HG03432 (cell line): ENCODE measurements at regions not wholly inside any gene's neighbourhood (a gene's known extent, or its start where the extent isn't known, plus 50 kb on each side); places are given as distances from the start of the nearest gene placed in this dataset.

Source experiments
- ATAC-seq: cut with Tn5 transposase; IDR thresholded peaks from one replicate; pipeline ENCODE4 v1.9.1; 2021; ENCODE audit warnings: mild to moderate bottlenecking, moderate library complexity; ENCODE audit not compliant: unreplicated experiment

DNA sequence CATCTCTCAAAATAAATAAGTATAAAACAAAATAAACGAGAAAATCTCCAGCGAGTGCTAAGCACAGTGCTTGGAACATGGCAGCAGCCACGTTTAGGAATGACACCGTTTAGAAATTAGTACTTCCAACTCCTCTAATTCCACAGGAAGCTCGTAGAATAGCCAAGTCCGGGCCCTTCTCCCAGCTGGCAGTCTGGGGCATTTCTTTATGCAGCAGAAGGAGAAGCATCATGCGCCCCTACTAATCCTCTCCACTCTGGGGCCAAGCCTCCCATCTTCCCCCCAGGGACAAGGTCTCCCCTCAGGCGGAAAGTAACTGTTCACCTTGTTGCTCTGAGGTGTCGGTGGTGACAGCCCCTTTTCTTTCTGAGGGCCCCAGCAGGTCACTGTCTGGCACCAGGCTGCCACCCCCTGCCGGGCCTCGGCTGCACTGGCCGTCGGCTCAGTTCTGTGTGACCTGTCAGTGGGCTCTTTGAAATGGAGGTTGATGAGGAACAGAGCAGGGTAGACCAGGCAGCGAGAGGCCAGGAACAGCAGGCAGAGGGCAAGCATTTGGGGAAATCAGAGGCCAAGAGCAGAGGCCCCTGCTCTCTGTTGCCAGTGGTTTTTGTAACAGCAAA lies 113.5 kb upstream of the WWC1 start:
- ATAC-seq = no peak

DNA sequence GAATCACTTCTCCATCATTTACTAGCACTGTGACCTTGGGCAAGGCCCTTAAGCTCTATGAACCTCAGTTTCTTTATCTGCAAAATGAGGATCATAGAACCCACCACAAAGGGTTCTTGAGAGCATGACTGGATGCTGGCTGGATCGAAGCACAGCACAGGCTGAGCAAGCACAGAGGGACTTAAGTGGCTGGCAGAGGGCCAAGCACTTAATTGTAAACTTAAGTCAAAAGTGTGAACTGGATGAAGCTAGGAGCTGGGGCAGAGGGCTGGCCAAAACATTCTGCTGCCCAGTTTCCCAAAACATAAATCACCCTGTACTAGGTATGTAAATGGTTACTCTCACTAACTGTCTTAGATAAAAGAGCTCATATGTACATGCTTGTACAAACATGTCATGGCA lies 112.3 kb upstream of the WWC1 start:
- ATAC-seq = no peak

DNA sequence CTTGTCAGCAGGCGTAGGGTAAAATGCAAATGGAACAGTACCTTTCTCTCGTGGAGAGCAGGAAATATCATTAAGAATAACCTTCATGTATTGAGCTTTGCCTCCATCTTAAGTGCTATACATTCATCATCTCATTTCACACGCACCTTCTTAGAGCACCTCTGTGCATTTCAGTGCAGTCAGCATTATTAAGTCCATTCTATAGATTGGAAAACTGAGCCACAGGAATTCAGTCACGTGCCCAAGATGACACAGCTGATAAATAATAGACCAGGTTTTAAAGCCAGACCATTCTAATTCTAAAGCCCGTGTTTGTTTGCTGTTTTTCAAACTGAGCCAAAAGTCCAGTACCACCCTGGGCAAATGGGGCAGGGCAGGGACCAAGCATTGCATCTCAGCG lies 109.2 kb upstream of the WWC1 start:
- ATAC-seq = no peak

DNA sequence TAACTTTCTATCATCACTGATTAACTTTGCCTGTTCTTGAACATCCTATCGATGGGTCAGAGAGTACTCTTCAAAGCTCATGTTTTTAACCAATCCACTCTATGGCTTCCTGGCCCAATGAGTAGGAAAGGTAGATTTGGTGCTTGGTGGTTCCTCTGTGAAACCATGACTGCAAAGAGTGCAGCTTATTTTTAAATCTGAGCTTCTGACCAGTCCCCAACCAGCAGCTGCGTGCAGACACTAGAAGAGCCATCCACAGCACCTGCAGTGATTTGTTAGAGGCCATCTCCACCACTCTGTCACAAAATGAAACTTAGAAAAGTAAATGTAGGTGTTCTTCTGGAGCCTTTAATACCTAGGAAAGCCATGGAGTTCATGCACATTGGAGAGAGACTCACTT lies 107.3 kb upstream of the WWC1 start:
- peak; percentile 54 for ATAC-seq

DNA sequence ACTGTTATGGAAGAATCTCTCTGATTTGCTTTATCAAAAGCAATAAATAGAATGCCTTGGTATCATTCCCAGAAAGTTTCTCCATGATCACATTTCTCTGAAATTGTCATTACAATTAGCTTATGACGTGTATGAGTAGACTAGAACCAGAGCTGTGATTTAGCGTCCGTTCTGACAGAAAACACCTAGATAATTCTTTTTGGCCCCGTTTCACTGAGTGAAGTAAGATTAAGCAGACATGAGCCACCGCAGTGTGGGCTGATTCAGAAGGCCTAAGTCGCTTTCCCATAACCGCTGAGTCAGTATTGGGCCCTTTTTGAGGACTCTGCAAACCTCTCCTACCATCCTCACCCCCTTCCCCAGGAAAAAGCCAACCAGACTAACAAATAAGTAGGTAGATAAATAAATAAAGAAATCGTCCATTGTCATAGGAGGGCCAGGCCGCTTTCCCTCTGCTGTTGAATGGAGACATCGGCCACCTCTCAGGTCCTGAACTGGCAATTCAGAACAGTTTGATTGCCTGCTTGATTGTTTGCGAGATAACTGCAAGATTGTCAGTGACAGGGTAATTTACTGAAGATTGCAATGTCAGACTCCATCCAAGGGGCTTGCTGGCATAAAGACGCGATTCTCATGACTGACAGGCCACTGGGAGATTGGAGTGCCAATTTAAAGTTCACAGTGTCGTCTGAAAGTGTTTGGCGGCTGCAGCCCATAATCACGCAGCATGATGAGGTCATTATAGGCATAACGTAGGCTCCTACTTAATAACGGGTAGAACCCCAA lies 105.0 kb upstream of the WWC1 start:
- no peak for ATAC-seq

DNA sequence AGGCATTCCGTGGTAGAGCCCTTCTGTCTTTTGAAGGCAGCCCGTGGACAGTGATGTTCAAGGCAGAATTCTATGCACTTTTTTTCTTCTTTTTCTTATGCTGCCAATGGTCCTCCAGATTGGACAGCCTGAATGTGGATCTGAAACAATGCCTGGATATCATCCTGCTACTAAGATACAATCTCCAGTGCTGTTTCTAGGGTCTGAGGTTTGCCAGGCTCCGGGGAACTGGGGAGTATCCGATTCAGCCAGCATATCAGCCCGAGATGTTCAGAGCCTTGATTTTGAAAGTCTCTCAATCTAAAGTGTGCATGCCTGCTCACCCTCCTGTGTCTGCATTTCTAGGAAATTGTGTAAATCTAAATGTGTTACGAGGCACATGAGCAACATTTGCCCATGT lies 103.8 kb upstream of the WWC1 start:
- no peak for ATAC-seq

DNA sequence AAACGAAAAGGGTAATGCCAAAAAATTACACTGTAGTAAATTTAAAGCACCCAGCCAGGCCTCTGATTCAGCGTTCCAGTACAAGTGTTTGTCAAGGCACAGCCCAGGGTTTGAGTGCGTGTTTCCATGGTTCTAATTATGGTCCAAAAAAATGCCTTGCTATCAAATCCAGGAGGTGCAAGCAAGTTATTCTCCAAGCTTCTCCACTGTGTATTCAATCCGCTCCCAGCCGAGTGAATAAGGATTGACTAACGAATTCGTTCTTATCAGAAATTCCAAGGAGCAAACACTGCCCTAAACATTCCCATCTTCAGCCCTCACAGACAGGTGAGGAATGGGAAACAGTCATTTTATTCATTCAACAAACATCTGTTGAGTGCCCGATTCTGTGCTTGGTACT lies 103.3 kb upstream of the WWC1 start:
- ATAC-seq = no peak

DNA sequence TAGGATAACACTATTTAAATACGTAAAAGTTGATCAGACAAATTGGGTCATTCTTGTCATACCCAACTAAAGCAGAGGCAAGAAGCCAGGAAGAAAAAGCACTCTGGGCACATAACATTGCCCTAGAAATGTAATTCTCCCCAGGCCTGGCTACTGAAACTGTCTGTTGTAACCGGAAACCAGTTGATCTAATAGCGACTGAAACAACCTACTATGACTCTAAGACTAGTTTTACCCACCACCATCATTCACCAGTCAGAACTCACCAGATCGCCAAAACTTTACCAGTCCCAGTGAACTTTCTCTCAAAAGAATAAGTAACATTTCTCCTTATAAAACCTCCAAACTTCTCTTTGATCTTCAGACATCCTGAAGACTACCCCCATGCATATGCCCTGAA lies 99.3 kb upstream of the WWC1 start:
- ATAC-seq = no peak

DNA sequence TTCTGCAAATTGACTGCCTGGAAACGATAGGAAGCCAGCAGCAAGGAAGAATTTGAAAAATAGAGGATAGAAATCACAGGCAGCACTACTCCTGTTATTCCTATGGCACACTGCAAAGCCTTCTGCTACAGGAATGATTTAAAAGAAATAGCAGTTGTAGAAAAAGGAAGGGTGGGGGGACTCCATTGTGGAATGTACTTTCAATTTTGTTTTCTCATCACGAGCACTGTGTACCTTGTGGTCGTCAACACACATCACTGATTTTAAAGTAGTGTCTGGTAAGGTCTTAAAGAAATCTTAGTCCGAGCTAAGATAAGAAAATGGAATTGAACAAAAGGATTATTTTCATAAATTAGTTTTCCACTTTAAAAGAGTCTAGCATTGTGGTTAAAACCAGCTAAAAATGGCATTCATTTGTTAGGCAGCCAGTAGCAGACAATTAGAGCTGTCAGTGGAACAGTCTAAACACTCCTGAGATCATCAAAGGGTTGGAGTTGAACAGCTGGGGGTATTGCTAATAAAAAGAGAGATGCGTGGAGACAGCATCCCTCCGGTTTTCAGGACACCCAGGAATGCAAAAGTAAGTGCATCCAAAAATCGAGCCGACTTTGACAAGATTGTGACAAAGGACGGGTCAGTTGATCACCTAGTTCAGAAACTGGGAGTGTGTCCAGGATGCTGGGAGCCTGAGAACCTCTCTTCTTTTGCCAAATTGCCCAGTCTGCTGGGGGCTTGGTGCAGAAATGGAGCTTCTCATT lies 97.8 kb upstream of the WWC1 start:
- no peak for ATAC-seq

DNA sequence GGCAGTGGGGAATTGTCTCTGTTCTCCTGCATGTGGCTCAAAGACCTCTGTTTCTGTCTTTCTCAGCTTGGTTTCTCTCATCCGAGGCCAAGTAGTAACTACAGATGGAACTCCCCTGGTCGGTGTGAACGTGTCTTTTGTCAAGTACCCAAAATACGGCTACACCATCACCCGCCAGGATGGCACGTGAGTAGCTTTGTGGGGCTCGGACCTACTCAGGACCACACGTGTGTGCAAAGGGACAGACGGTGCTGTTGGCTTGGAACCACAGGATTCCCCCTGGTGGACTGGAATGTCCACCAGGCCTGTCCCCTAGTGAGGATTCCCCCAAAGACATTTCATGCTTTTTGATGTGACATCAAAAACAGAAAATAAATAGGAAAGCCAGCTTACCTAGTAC lies 96.3 kb upstream of the WWC1 start:
- no peak for ATAC-seq

DNA sequence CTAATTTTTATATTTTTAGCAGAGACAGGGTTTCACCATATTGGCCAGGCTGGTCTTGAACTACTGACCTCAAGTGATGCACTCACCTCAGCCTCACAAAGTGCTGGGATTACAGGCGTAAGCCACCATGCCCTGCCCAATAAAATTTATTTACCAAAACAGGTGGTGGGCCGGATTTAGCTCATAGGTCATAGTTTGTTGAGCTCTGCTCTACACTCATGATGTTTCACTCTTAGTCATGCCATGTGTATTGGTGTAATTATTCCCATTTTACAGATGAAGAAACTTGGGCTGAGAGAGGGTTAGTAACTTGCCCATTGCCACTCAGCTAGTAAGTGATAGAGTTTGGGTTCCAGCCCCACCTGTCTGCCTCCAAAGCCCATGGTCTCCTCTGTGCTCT lies 93.1 kb upstream of the WWC1 start:
- no peak for ATAC-seq

DNA sequence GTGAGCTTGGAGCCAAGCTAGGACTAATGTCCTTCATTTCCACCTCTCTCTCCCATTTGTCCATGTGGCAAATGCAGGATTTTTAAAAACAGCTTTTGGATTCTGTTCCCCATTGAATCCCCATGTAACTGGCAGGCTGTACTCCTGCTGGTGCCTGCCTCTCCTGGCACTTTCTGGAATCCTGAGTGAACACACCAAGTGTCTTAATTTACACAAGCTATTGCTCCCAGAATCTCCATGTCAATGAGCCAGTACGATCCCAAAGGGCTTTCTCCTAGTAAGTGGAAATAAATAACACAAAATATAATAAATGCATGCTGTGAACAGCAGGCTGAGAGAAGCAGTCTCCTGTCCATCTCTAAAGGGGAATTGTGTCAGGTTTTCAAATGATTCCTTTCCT lies 88.4 kb upstream of the WWC1 start:
- ATAC-seq = no peak

DNA sequence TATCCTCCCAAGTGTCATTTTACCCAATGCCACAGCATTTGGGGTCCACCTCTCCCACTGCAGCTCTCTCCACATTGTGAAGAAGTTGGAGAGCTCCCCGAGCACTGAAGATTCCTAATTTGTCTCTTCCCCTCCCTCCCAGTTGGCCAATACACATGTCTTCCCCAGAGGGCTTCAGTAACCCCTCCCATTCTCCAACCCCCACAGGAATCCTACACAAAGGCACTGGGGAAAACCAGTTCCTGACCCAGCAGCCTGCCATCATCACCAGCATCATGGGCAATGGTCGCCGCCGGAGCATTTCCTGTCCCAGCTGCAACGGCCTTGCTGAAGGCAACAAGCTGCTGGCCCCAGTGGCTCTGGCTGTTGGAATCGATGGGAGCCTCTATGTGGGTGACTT lies 87.3 kb upstream of the WWC1 start:
- ATAC-seq = no peak

DNA sequence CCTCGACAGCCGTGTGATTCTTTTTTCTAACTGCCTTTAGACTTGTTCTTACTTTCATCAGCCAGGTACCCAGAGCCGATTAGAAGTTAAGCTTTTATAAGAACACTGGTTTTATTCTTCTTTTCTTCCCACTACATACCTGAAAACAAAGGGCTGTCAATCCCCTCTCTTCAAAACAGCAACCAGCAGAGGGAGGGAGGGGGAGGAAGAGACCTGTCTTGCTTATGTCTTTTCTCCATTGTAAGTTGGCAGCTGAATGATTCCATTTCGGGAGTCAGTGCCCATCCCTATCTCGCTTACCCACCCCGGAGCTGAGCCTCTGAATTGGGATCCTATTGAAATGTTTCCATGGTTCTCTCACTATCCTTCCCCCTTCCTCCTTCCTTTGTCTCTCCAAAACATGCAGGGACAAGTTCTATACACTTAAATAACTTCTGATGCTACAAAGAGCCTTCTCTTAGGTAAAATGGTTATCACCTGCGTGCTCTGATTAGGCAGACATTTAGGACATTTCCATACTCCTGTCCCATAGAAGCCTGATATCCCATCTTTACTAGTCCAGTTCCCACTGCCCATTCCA lies 83.9 kb upstream of the WWC1 start:
- no peak for ATAC-seq

DNA sequence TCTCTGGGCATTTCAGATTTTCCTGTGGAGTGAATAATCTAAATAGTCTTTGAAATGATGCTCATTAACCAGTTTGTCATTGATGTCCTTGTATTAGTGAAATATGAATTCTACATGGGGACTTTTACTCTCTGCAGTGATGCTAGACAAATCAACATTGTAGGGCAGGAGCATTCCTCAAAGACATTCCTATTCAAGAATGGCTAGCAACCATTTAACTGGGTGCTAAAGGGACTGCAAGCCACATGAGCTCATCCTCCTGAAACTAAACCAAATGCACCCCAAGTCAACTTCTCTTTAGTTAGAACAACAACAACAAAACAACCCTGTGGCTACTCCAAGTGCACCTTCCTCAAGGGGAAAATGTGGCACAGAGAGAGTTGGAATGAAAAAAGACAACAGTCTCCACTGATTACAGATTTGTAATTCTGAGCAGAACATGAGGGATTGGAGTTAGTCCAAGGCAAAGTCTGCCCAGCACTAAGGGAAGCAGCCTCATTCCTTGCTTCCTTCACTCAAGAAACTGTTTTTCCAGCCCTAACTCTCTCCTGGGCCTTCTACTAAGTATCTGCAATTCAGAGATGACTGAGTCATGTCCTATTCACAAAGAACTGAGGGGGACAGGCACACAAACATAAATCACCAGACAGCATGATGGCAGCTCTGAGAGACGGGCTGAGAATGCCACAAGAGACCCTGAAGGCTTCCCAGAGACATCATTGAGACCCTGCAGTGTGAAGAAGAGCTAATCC lies 82.0 kb upstream of the WWC1 start:
- no peak for ATAC-seq

DNA sequence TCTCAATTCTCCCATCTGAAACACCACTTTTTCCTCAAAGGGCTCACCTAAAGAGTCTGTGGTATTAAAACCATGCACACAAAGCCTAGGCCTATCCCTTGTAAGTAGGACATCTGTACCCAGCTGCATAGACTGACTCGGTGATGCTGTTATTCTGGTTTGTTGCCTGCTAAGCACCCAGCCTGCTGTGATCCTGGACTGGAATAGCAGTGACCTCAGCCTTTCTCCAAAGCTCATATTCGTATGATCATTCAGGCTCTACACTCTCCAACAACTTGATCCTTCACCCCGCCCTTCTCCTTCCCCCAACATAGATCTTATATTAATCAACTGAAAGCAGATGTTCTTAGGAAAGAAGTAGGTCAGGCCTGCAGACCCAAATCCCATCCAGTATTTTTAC lies 81.4 kb upstream of the WWC1 start:
- ATAC-seq = no peak

DNA sequence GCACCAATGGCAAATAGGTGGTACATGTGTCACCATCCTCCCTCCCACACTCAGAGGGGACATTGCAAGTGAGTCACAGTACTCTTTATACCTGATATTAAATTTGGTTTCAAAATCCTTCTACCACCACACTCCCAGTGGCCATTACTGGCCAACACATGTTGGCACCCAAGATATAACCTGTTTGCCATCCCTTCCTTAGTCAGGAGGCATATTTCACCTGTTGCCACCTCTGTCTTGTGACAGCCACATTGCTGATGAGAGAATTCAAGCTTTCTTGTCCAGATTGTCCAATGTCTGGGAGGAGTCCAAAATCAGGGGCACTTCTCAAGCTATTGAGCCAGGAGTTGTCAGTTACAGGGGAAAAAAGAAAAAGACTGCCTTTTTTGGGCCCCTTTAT lies 80.2 kb upstream of the WWC1 start:
- ATAC-seq = no peak

DNA sequence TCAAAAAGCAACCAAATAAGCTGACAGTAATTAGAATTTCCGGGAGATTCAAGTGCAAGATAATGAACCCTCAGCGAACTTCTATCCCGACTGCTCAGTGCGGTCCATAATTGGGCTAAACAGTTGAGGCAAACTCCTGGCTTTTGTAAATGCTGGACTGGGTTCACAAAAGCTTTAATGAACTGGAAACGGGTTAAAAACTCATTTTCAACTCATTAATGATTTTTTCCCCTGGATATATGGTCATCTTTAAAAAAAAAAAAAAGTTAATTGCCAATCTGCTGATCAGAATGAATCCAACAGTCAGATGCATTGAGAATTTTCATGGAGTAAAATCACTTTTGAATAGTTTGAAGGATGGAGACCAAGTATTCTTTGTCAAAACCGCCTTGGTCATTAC lies 79.5 kb upstream of the WWC1 start:
- no peak for ATAC-seq

DNA sequence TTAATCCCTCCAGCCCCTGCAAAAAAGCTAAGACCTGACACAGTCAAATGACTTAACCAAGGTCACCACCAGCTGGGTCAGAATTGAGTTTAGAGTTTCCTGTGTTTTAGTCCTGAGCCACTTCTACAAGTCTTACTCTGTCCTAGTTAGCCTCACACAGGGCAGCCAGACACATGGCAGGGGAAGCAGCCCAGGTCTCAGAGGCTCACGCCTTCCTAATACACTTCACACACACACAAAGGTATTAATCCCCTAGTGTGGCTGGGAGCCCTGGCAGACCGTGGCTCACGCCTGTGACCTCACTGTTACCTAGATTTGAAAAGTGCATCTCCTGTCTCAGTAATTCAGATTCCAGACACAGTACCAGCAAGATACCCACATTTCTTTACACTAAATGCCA lies 77.4 kb upstream of the WWC1 start:
- ATAC-seq = no peak

DNA sequence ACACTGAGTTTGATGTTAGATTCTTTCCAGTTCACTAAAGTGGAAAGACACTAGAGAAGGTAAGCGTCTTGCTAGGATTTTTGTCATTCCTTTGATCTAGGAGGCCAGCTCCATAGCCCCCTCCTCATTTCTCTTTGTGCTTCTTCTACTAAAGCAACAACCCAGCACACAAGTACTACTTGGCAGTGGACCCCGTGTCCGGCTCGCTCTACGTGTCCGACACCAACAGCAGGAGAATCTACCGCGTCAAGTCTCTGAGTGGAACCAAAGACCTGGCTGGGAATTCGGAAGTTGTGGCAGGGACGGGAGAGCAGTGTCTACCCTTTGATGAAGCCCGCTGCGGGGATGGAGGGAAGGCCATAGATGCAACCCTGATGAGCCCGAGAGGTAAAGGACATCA lies 76.6 kb upstream of the WWC1 start:
- no peak for ATAC-seq

DNA sequence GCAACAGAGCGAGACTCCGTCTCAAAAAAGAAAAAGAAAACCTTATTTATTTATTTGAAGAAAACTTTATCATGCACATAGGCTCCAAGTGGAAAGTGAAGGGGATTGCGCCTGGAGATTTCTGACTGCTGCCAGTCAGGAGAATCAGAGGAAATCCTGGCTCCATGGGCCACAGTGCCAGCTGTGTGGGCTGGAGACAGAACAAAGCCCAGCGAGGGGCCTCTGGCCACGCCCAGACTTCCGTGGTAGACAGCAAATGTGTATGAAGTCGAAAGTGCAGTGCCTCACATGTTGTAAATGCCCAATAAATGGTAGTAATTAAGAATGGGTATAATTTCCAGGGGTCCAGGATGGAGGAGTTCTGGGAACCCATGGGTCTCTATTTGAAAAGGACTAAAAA lies 75.8 kb upstream of the WWC1 start:
- no peak for ATAC-seq
